ENCODE measurements at regions not wholly inside any gene's neighbourhood (a gene's known extent, or its start where the extent isn't known, plus 50 kb on each side); places are given as distances from the start of the nearest gene placed in this dataset.

- H3K27ac ChIP-seq (ENCODE audit: low read length), result no peak overlapping the region
- no peak for ATAC-seq
- in situ Hi-C loops (cut with HindIII; ENCODE audit: low pct_unique_long_range_greater_than_20kb, low sequenced_read_pairs), result no loop called here
- no TSS peak for BruUV-seq (replicated peaks)
- ChIA-PET CTCF (no interaction called here), POLR2A (no interaction called here)
- TF ChIP-seq CTCF (IDR thresholded peaks at IDR 0.05) (no peak), POLR2AphosphoS5 (IDR thresholded peaks at IDR 0.05; ENCODE audit: low read depth, low read length) (no peak), TCF7L2 (IDR thresholded peaks at IDR 0.05; ENCODE audit: low read depth, low read length) (no peak), SIN3A (IDR thresholded peaks at IDR 0.05; ENCODE audit: borderline replicate concordance, insufficient read depth, low read depth, low read length) (no peak)
- TF ChIP-seq, protein P1, sequence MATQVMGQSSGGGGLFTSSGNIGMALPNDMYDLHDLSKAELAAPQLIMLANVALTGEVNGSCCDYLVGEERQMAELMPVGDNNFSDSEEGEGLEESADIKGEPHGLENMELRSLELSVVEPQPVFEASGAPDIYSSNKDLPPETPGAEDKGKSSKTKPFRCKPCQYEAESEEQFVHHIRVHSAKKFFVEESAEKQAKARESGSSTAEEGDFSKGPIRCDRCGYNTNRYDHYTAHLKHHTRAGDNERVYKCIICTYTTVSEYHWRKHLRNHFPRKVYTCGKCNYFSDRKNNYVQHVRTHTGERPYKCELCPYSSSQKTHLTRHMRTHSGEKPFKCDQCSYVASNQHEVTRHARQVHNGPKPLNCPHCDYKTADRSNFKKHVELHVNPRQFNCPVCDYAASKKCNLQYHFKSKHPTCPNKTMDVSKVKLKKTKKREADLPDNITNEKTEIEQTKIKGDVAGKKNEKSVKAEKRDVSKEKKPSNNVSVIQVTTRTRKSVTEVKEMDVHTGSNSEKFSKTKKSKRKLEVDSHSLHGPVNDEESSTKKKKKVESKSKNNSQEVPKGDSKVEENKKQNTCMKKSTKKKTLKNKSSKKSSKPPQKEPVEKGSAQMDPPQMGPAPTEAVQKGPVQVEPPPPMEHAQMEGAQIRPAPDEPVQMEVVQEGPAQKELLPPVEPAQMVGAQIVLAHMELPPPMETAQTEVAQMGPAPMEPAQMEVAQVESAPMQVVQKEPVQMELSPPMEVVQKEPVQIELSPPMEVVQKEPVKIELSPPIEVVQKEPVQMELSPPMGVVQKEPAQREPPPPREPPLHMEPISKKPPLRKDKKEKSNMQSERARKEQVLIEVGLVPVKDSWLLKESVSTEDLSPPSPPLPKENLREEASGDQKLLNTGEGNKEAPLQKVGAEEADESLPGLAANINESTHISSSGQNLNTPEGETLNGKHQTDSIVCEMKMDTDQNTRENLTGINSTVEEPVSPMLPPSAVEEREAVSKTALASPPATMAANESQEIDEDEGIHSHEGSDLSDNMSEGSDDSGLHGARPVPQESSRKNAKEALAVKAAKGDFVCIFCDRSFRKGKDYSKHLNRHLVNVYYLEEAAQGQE (IDR thresholded peaks at IDR 0.05; ENCODE audit: insufficient read depth in 1 of 2, low read depth in 2 of 2, low read length in 1 of 2), result no peak
- no peak overlapping the region for H3K4me3 ChIP-seq (ENCODE audit: low read depth in 2 of 2, low read length in 2 of 2)
- intact Hi-C loops (cut with micrococcal nuclease; ENCODE audit: unreplicated experiment), result no loop called here
- H3K9me3 ChIP-seq (ENCODE audit: control insufficient read depth, insufficient read depth, low read depth, low read length), result no peaks in the 10 kb centered on the region
- no peaks in the 10 kb centered on the region for H3K27me3 ChIP-seq (ENCODE audit: control insufficient read depth, insufficient read depth, low read length)
- H3K36me3 ChIP-seq (ENCODE audit: control insufficient read depth, insufficient read depth, low read length), result no peaks in the 10 kb centered on the region
- DNase-seq (ENCODE audit: low read depth, low spot score), result no peak
- no peaks in the 10 kb centered on the region for H3K4me1 ChIP-seq (ENCODE audit: control insufficient read depth, insufficient read depth, low read length)
Observed at GRCh38 chr17:70577456-70577855, 408.1 kb downstream of the KCNJ2 start.

- no peaks in the 10 kb centered on the region for H3K36me3 ChIP-seq (ENCODE audit: control insufficient read depth, insufficient read depth, low read length)
- TF ChIP-seq TCF7L2 (IDR thresholded peaks at IDR 0.05; ENCODE audit: low read depth, low read length) (no peak), CTCF (IDR thresholded peaks at IDR 0.05) (no peak), SIN3A (IDR thresholded peaks at IDR 0.05; ENCODE audit: borderline replicate concordance, insufficient read depth, low read depth, low read length) (no peak), POLR2AphosphoS5 (IDR thresholded peaks at IDR 0.05; ENCODE audit: low read depth, low read length) (no peak)
- TF ChIP-seq, protein P1 (IDR thresholded peaks at IDR 0.05; ENCODE audit: insufficient read depth in 1 of 2, low read depth in 2 of 2, low read length in 1 of 2), result no peak
- in situ Hi-C loops (cut with HindIII; ENCODE audit: low pct_unique_long_range_greater_than_20kb, low sequenced_read_pairs) (no loop called here), intact Hi-C loops (cut with micrococcal nuclease; ENCODE audit: unreplicated experiment) (no loop called here)
- no TSS peak for BruUV-seq (replicated peaks)
- H3K4me3 ChIP-seq (ENCODE audit: low read depth in 2 of 2, low read length in 2 of 2), result no peak overlapping the region
- no peak overlapping the region for H3K27ac ChIP-seq (ENCODE audit: low read length)
- ChIA-PET POLR2A (no interaction called here), CTCF (no interaction called here)
- no peak for ATAC-seq
- H3K4me1 ChIP-seq (ENCODE audit: control insufficient read depth, insufficient read depth, low read length), result no peaks in the 10 kb centered on the region
- no peak for DNase-seq (ENCODE audit: low read depth, low spot score)
- no peaks in the 10 kb centered on the region for H3K9me3 ChIP-seq (ENCODE audit: control insufficient read depth, insufficient read depth, low read depth, low read length)
- no peaks in the 10 kb centered on the region for H3K27me3 ChIP-seq (ENCODE audit: control insufficient read depth, insufficient read depth, low read length)
Observed at GRCh38 chr17:70581459-70581858, 412.1 kb downstream of the KCNJ2 start.

Data from Panc1 (cell line).